ENCODE measurements at regions not wholly inside any gene's neighbourhood (a gene's known extent, or its start where the extent isn't known, plus 50 kb on each side); places are given as distances from the start of the nearest gene placed in this dataset.

- no peak for ATAC-seq
- DNase-seq (ENCODE audit: missing footprints) = no peak
- intact Hi-C loops (cut with DNase I) = no loop called here
Observed at GRCh38 chr4:16386711-16387320, 160.5 kb upstream of the TAPT1 start.

- DNase-seq (ENCODE audit: missing footprints) = no peak
- no peak for ATAC-seq
- intact Hi-C loops (cut with DNase I) = no loop called here
Observed at GRCh38 chr4:16384576-16384975, 158.3 kb upstream of the TAPT1 start.

- DNase-seq (ENCODE audit: missing footprints) = no peak
- intact Hi-C loops (cut with DNase I) = no loop called here
- no peak for ATAC-seq
Observed at GRCh38 chr4:16382571-16382970, 156.3 kb upstream of the TAPT1 start.

- intact Hi-C loops (cut with DNase I) = no loop called here
- ATAC-seq (no peak), DNase-seq (ENCODE audit: missing footprints) (no peak)
Observed at GRCh38 chr4:16377887-16378286, 151.6 kb upstream of the TAPT1 start.

- intact Hi-C loops (cut with DNase I) = no loop called here
- DNase-seq (ENCODE audit: missing footprints) (no peak), ATAC-seq (no peak)
Observed at GRCh38 chr4:16365036-16365569, 138.8 kb upstream of the TAPT1 start.

- DNase-seq (ENCODE audit: missing footprints) (no peak), ATAC-seq (no peak)
- intact Hi-C loops (cut with DNase I) = no loop called here
Observed at GRCh38 chr4:16360694-16361262, 134.5 kb upstream of the TAPT1 start.

- DNase-seq (ENCODE audit: missing footprints) (no peak), ATAC-seq (no peak)
- intact Hi-C loops (cut with DNase I) = no loop called here
Observed at GRCh38 chr4:16353165-16353564, 126.9 kb upstream of the TAPT1 start.

- DNase-seq (ENCODE audit: missing footprints) = no peak
- intact Hi-C loops (cut with DNase I) = no loop called here
- ATAC-seq = no peak
Observed at GRCh38 chr4:16351161-16351560, 124.9 kb upstream of the TAPT1 start.

- intact Hi-C loops (cut with DNase I) = no loop called here
- DNase-seq (ENCODE audit: missing footprints) = no peak
Observed at GRCh38 chr4:16344853-16345252, 118.6 kb upstream of the TAPT1 start.

GRCh38 chr4:16337936-16338335 lies 111.7 kb upstream of the TAPT1 start:
- DNase-seq (ENCODE audit: missing footprints) (no peak), ATAC-seq (no peak)
- intact Hi-C loops (cut with DNase I) = no loop called here

More at GRCh38 chr4:16344853-16345252, 118.6 kb upstream of the TAPT1 start:
- no peak for ATAC-seq

- DNase-seq (ENCODE audit: missing footprints) (no peak), ATAC-seq (no peak)
- intact Hi-C loops (cut with DNase I) = no loop called here
Observed at GRCh38 chr4:16334601-16335000, 108.3 kb upstream of the TAPT1 start.

GRCh38 chr4:16329797-16330134 lies 103.5 kb upstream of the TAPT1 start:
- intact Hi-C loops (cut with DNase I) = no loop called here
- DNase-seq (ENCODE audit: missing footprints) (no peak), ATAC-seq (no peak)

- no peak for ATAC-seq
- DNase-seq (ENCODE audit: missing footprints) = no peak
- intact Hi-C loops (cut with DNase I) = no loop called here
Observed at GRCh38 chr4:16329125-16329796, 103.0 kb upstream of the TAPT1 start.

GRCh38 chr4:16322183-16322582 lies 95.9 kb upstream of the TAPT1 start:
- intact Hi-C loops (cut with DNase I) = no loop called here
- ATAC-seq = no peak

GRCh38 chr4:16315456-16315855 lies 89.2 kb upstream of the TAPT1 start:
- ATAC-seq (no peak), DNase-seq (ENCODE audit: missing footprints) (no peak)
- intact Hi-C loops (cut with DNase I) = no loop called here

More at GRCh38 chr4:16322183-16322582, 95.9 kb upstream of the TAPT1 start:
- no peak for DNase-seq (ENCODE audit: missing footprints)

GRCh38 chr4:16310606-16311005 lies 84.3 kb upstream of the TAPT1 start:
- DNase-seq (ENCODE audit: missing footprints) (no peak), ATAC-seq (no peak)

GRCh38 chr4:16302648-16303047 lies 76.4 kb upstream of the TAPT1 start:
- ATAC-seq = no peak

More at GRCh38 chr4:16310606-16311005, 84.3 kb upstream of the TAPT1 start:
- intact Hi-C loops (cut with DNase I) = no loop called here

GRCh38 chr4:16297003-16297402 lies 70.7 kb upstream of the TAPT1 start:
- no peak for DNase-seq (ENCODE audit: missing footprints)
- intact Hi-C loops (cut with DNase I) = no loop called here
- ATAC-seq = no peak

More at GRCh38 chr4:16302648-16303047, 76.4 kb upstream of the TAPT1 start:
- DNase-seq (ENCODE audit: missing footprints) = no peak
- intact Hi-C loops (cut with DNase I) = no loop called here

- ATAC-seq = no peak
- intact Hi-C loops (cut with DNase I) = loop anchor here (5.0 kb wide), 1 partner anchor 1153 kb away; no protein-coding TSS in a partner anchor
- DNase-seq (ENCODE audit: missing footprints) = no peak
Observed at GRCh38 chr4:16294455-16294854, 68.2 kb upstream of the TAPT1 start.

- ATAC-seq = no peak
- no peak for DNase-seq (ENCODE audit: missing footprints)
- intact Hi-C loops (cut with DNase I) = loop anchor here (5.0 kb wide), 1 partner anchor 1154 kb away; no protein-coding TSS in a partner anchor
Observed at GRCh38 chr4:16293210-16293838, 67.1 kb upstream of the TAPT1 start.
